ENCODE measurements at regions not wholly inside any gene's neighbourhood (a gene's known extent, or its start where the extent isn't known, plus 50 kb on each side); places are given as distances from the start of the nearest gene placed in this dataset.
"Not testable (repeated sequence)": the region's sequence is repeated elsewhere in the genome, so short reads cannot be mapped to it uniquely, and the experiment has no call there.

GRCh38 chr6:140343128-140343527 lies 968.7 kb upstream of the CITED2 start:
- Histone ChIP-seq H3K27ac (ENCODE audit: low read depth, low read length) (no peak overlapping the region), H2AFZ (ENCODE audit: low read depth, low read length, severe bottlenecking) (no peak overlapping the region), H3K27me3 (ENCODE audit: low read length) (no peaks in the 10 kb centered on the region), H3F3A (ENCODE audit: insufficient read depth) (no peaks in the 10 kb centered on the region), H4K20me1 (ENCODE audit: low read depth, low read length) (no peaks in the 10 kb centered on the region), H3K36me3 (ENCODE audit: low read length) (no peaks in the 10 kb centered on the region), H3K9ac (ENCODE audit: low read length) (no peak overlapping the region), H3K4me3 (ENCODE audit: insufficient read depth, low read length, poor library complexity, severe bottlenecking) (no peak overlapping the region), H3K79me2 (ENCODE audit: insufficient read depth, low read length) (no peaks in the 10 kb centered on the region), H3K9me3 (ENCODE audit: insufficient read depth, low read length) (peaks cover 10% of the 10 kb centered on the region; the same call in 1 of the 2 replicates), H3K9me2 (replicated peaks; ENCODE audit: insufficient read depth, low read length) (no peaks in the 10 kb centered on the region), H3K4me2 (ENCODE audit: low read depth, low read length, poor library complexity, severe bottlenecking) (no peak overlapping the region)
- TF ChIP-seq CTCF (IDR thresholded peaks at IDR 0.05; ENCODE audit: insufficient read depth, low read length, poor library complexity, severe bottlenecking) = no peak
- no peak for TF ChIP-seq EZH2phosphoT487 (conservative IDR thresholded peaks at IDR 0.05; ENCODE audit: low read length)

GRCh38 chr6:140341272-140341671 lies 966.8 kb upstream of the CITED2 start:
- no peak for TF ChIP-seq EZH2phosphoT487 (conservative IDR thresholded peaks at IDR 0.05; ENCODE audit: low read length)
- no peak for TF ChIP-seq CTCF (IDR thresholded peaks at IDR 0.05; ENCODE audit: insufficient read depth, low read length, poor library complexity, severe bottlenecking)
- H4K20me1 ChIP-seq (ENCODE audit: low read depth, low read length) = no peaks in the 10 kb centered on the region
- H3K9me2 ChIP-seq (replicated peaks; ENCODE audit: insufficient read depth, low read length) = no peaks in the 10 kb centered on the region
- H2AFZ ChIP-seq (ENCODE audit: low read depth, low read length, severe bottlenecking) = no peak overlapping the region
- H3K36me3 ChIP-seq (ENCODE audit: low read length) = no peaks in the 10 kb centered on the region
- H3K27me3 ChIP-seq (ENCODE audit: low read length) = no peaks in the 10 kb centered on the region
- no peaks in the 10 kb centered on the region for H3K79me2 ChIP-seq (ENCODE audit: insufficient read depth, low read length)
- H3K9ac ChIP-seq (ENCODE audit: low read length) = no peak overlapping the region
- H3F3A ChIP-seq (ENCODE audit: insufficient read depth) = no peaks in the 10 kb centered on the region
- H3K9me3 ChIP-seq (ENCODE audit: insufficient read depth, low read length) = peaks cover 10% of the 10 kb centered on the region; the same call in 1 of the 2 replicates
- no peak overlapping the region for H3K4me2 ChIP-seq (ENCODE audit: low read depth, low read length, poor library complexity, severe bottlenecking)
- H3K4me3 ChIP-seq (ENCODE audit: insufficient read depth, low read length, poor library complexity, severe bottlenecking) = no peak overlapping the region
- no peak overlapping the region for H3K27ac ChIP-seq (ENCODE audit: low read depth, low read length)

- Histone ChIP-seq H3K9me3 (ENCODE audit: insufficient read depth, low read length) (peaks cover 10% of the 10 kb centered on the region; the same call in 1 of the 2 replicates), H3K27me3 (ENCODE audit: low read length) (no peaks in the 10 kb centered on the region), H3K9ac (ENCODE audit: low read length) (no peak overlapping the region), H3K36me3 (ENCODE audit: low read length) (no peaks in the 10 kb centered on the region), H3K27ac (ENCODE audit: low read depth, low read length) (no peak overlapping the region), H2AFZ (ENCODE audit: low read depth, low read length, severe bottlenecking) (no peak overlapping the region), H3K9me2 (replicated peaks; ENCODE audit: insufficient read depth, low read length) (no peaks in the 10 kb centered on the region), H3K79me2 (ENCODE audit: insufficient read depth, low read length) (no peaks in the 10 kb centered on the region), H4K20me1 (ENCODE audit: low read depth, low read length) (no peaks in the 10 kb centered on the region), H3K4me2 (ENCODE audit: low read depth, low read length, poor library complexity, severe bottlenecking) (no peak overlapping the region), H3K4me3 (ENCODE audit: insufficient read depth, low read length, poor library complexity, severe bottlenecking) (no peak overlapping the region), H3F3A (ENCODE audit: insufficient read depth) (no peaks in the 10 kb centered on the region)
- TF ChIP-seq CTCF (IDR thresholded peaks at IDR 0.05; ENCODE audit: insufficient read depth, low read length, poor library complexity, severe bottlenecking) (no peak), EZH2phosphoT487 (conservative IDR thresholded peaks at IDR 0.05; ENCODE audit: low read length) (no peak)
Observed at GRCh38 chr6:140340795-140341194, 966.3 kb upstream of the CITED2 start.

GRCh38 chr6:140339084-140339483 lies 964.6 kb upstream of the CITED2 start:
- not testable (repeated sequence) for H3K4me3 ChIP-seq (ENCODE audit: insufficient read depth, low read length, poor library complexity, severe bottlenecking); H3K79me2 ChIP-seq (ENCODE audit: insufficient read depth, low read length); H3K36me3 ChIP-seq (ENCODE audit: low read length); H3F3A ChIP-seq (ENCODE audit: insufficient read depth); H3K27ac ChIP-seq (ENCODE audit: low read depth, low read length); H3K27me3 ChIP-seq (ENCODE audit: low read length); H4K20me1 ChIP-seq (ENCODE audit: low read depth, low read length); H3K4me2 ChIP-seq (ENCODE audit: low read depth, low read length, poor library complexity, severe bottlenecking); H3K9ac ChIP-seq (ENCODE audit: low read length); H2AFZ ChIP-seq (ENCODE audit: low read depth, low read length, severe bottlenecking); H3K9me3 ChIP-seq (ENCODE audit: insufficient read depth, low read length); H3K9me2 ChIP-seq (replicated peaks; ENCODE audit: insufficient read depth, low read length)
